Transverse colon (tissue), 4 donors: ENCODE measurements at regions not wholly inside any gene's neighbourhood (a gene's known extent, or its start where the extent isn't known, plus 50 kb on each side); places are given as distances from the start of the nearest gene placed in this dataset.

Source experiments
- DNase-seq: peaks from one replicate; pipeline ENCODE4 v3.0.0-alpha.2; 2019
- H3K27ac ChIP-seq, 4 donors: fragments of 200-600 bp; sonication (generic); 2 replicates each; pipeline ENCODE4 v1.5.1; 2016 to 2018; ENCODE audit warnings: inconsistent platforms in 4 of 4
- H3K27me3 ChIP-seq: fragments of 200-600 bp; sonication (generic); 2 replicates; pipeline ENCODE4 v1.5.1; 2017; ENCODE audit warnings: inconsistent platforms
- H3K36me3 ChIP-seq, 4 donors: fragments of 200-600 bp; sonication (generic); 2 replicates each; pipeline ENCODE4 v1.5.1; 2017 to 2019; ENCODE audit warnings: inconsistent platforms in 4 of 4
- H3K4me1 ChIP-seq, 4 donors: fragments of 200-600 bp; sonication (generic); 2 replicates each; pipeline ENCODE4 v1.5.1; 2017 to 2020; ENCODE audit warnings: inconsistent platforms in 4 of 4
- H3K4me3 ChIP-seq, 4 donors: fragments of 200-600 bp; sonication (generic); 1 replicate in 1 of 4; 2 replicates in 3 of 4; pipeline versions ENCODE4 v1.5.1 to v1.6.1; 2017 to 2019; ENCODE audit warnings: inconsistent platforms in 4 of 4
- H3K9me3 ChIP-seq, 2 donors: fragments of 200-600 bp; sonication (generic); 2 replicates each; pipeline ENCODE4 v1.5.1; 2017 to 2019; ENCODE audit warnings: inconsistent platforms in 2 of 2
- EP300 ChIP-seq: sonication (generic); formaldehyde crosslinking; IDR thresholded peaks from one replicate; pipeline ENCODE4 v1.6.1; 2017; ENCODE audit warnings: antibody characterized with exemption, low read depth
- POLR2A ChIP-seq: fragments of 450-650 bp; IDR thresholded peaks from one replicate; pipeline ENCODE4 v1.6.1; 2016; ENCODE audit warnings: antibody characterized with exemption, mild to moderate bottlenecking, moderate library complexity
- POLR2AphosphoS5 ChIP-seq, 3 donors: sonication (generic); formaldehyde crosslinking; IDR thresholded peaks; one replicate each; pipeline ENCODE4 v1.6.1; 2016; ENCODE audit warnings: antibody characterized with exemption in 3 of 3
- WGBS, 2 donors: methylation state at CpG; one replicate each; pipeline ENCODE4 v1.1.5; 2018; ENCODE audit warnings: low coverage in 1 of 2; 5-methylcytosine and 5-hydroxymethylcytosine counted together
- in situ Hi-C, 4 donors: fragments of 200-750 bp; cut with MboI; loops; one replicate each; pipeline versions ENCODE4 v1.15.0 to v1.15.1; 2017; ENCODE audit warnings: low sequenced_read_pairs in 3 of 4, low pct_ligation_motif_present in 1 of 4, low pct_unique_long_range_greater_than_20kb in 1 of 4
- intact Hi-C: fragments of 100-400 bp; cut with DNase I; formaldehyde crosslinking; loops from one replicate; pipeline ENCODE4 v1.15.1; 2023; ENCODE audit warnings: low total_unique reads
- TF ChIP-seq, protein P1 (sequence below), 5 experiments: fragments of 200-600 bp in 3 of 5; fragments of 450-650 bp in 2 of 5; sonication (generic) in 3 of 5; IDR thresholded peaks; 1 replicate in 2 of 5; 2 replicates in 3 of 5; pipeline ENCODE4 v1.5.1; 2016 to 2017; ENCODE audit warnings: antibody characterized with exemption in 5 of 5, inconsistent platforms in 3 of 5, mild to moderate bottlenecking in 2 of 5, moderate library complexity in 1 of 5

DNA sequence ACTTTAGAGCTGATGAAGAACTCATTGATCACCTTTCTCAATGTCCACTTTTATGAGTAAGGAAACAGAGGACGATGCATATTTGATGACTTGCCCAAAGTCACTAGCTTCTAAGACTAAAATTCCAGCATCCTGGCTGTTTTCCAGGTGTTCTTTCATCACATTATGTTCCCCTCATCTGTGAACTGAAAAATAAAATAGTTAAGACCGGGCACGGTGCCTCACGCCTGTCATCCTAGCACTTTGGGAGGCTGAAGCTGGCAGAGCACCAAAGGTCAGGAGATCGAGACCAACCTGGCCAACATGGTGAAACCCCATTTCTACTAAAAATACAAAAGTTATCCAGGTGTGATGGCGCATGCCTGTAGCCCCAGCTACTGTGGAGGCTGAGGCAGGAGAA is 297.5 kb downstream of the DUSP10 start:
- in situ Hi-C loops (loop anchor here in 2 of 4 donors (25.0 kb wide), 2 partner anchors 557 to 632 kb away; partner anchors contain the start of gene HLX (in 1 of the 2)), intact Hi-C loops (no loop called here)
- H3K27ac ChIP-seq, result no peak overlapping the region
- TF ChIP-seq POLR2A (no peak), POLR2AphosphoS5 (IDR thresholded peaks at IDR 0.05) (no peak), EP300 (no peak)
- TF ChIP-seq, protein P1, sequence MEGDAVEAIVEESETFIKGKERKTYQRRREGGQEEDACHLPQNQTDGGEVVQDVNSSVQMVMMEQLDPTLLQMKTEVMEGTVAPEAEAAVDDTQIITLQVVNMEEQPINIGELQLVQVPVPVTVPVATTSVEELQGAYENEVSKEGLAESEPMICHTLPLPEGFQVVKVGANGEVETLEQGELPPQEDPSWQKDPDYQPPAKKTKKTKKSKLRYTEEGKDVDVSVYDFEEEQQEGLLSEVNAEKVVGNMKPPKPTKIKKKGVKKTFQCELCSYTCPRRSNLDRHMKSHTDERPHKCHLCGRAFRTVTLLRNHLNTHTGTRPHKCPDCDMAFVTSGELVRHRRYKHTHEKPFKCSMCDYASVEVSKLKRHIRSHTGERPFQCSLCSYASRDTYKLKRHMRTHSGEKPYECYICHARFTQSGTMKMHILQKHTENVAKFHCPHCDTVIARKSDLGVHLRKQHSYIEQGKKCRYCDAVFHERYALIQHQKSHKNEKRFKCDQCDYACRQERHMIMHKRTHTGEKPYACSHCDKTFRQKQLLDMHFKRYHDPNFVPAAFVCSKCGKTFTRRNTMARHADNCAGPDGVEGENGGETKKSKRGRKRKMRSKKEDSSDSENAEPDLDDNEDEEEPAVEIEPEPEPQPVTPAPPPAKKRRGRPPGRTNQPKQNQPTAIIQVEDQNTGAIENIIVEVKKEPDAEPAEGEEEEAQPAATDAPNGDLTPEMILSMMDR (IDR thresholded peaks at IDR 0.05), result no peak
- WGBS, 2 donors, result 69 to 81% methylated on average over 6 of the region's 6 CpGs
- no peaks in the 10 kb centered on the region for H3K36me3 ChIP-seq
- H3K27me3 ChIP-seq, result no peaks in the 10 kb centered on the region
- no peak overlapping the region for H3K4me3 ChIP-seq
- no peak for DNase-seq
- no peaks in the 10 kb centered on the region for H3K9me3 ChIP-seq
- H3K4me1 ChIP-seq, result peaks cover 3 to 16% (median 10%) of the 10 kb centered on the region in 4 donors

DNA sequence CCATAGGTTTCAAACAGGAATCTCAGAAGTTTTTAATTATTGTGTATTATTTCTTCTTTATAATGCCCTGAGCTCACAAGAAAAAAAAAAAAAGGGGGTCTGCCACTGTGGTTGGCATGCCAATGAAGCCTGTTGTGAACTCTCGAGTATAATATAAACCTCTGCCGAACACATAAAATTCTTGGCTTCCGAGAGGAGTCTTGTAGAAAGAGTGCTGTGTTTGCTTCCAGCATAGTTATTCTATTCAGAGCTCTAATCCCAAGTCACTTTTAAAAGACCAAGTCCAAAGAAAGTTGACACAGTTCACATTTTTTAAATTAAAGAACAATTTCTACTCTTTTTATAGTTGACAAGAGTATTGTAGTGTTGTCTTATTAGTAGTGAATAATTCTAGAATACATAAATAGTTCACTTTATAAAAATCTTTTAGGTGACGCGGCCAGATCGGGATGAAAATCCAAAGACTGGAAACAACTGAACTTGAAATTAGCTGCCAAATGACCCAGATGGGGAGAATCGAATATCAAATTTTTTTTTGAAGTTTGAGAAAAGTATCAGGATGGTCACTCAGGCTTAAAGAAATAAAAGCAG is 293.2 kb downstream of the DUSP10 start:
- no peak for TF ChIP-seq POLR2A
- no peak for TF ChIP-seq EP300
- TF ChIP-seq, protein P1 (IDR thresholded peaks at IDR 0.05), result no peak
- TF ChIP-seq POLR2AphosphoS5 (IDR thresholded peaks at IDR 0.05), result no peak
- in situ Hi-C loops (loop anchor here in 2 of 4 donors (25.0 kb wide), 2 partner anchors 561 to 636 kb away; partner anchors contain the start of gene HLX (in 1 of the 2)), intact Hi-C loops (no loop called here)
- H3K27me3 ChIP-seq, result no peaks in the 10 kb centered on the region
- H3K36me3 ChIP-seq, result no peaks in the 10 kb centered on the region
- no peak for DNase-seq
- peaks cover 0 to 4% (median 0%) of the 10 kb centered on the region in 4 donors for H3K4me1 ChIP-seq
- H3K9me3 ChIP-seq, result no peaks in the 10 kb centered on the region
- no peak overlapping the region for H3K4me3 ChIP-seq
- WGBS, 2 donors, result 60 to 70% methylated on average over 7 of the region's 7 CpGs
- H3K27ac ChIP-seq, result peak overlapping the region; percentile 16 to 61 (median 36)

DNA sequence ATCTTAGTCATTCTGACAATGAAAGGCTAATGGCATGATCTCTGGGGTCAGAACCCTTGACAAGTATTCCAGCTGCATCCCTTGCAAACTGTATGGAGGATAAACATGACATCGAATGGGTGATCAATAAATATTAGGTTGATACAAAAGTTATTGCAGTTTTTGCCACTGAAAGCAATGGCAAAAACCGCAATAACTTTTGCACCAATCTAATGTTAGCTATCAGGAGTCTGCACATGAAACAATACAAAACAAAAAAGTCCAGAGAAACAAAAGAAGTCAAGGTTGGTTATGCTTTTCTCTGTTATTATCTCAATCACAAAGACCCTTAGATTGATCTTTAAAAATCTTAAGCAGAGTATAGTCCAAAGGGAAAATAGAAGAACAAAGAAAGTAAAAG is 292.7 kb downstream of the DUSP10 start:
- 70 to 78% methylated on average over 2 of the region's 2 CpGs for WGBS, 2 donors
- H3K36me3 ChIP-seq, result no peaks in the 10 kb centered on the region
- DNase-seq, result no peak
- H3K4me1 ChIP-seq, result peaks cover 0 to 4% (median 0%) of the 10 kb centered on the region in 4 donors
- TF ChIP-seq, protein P1 (IDR thresholded peaks at IDR 0.05), result no peak
- no peak for TF ChIP-seq EP300
- no peak for TF ChIP-seq POLR2AphosphoS5 (IDR thresholded peaks at IDR 0.05)
- TF ChIP-seq POLR2A, result no peak
- H3K27me3 ChIP-seq, result no peaks in the 10 kb centered on the region
- intact Hi-C loops, result no loop called here
- no peaks in the 10 kb centered on the region for H3K9me3 ChIP-seq
- in situ Hi-C loops, result loop anchor here in 2 of 4 donors (25.0 kb wide), 2 partner anchors 562 to 637 kb away; partner anchors contain the start of gene HLX (in 1 of the 2)
- no peak overlapping the region for H3K4me3 ChIP-seq
- H3K27ac ChIP-seq, result peak overlapping the region; percentile 16 to 61 (median 36)

DNA sequence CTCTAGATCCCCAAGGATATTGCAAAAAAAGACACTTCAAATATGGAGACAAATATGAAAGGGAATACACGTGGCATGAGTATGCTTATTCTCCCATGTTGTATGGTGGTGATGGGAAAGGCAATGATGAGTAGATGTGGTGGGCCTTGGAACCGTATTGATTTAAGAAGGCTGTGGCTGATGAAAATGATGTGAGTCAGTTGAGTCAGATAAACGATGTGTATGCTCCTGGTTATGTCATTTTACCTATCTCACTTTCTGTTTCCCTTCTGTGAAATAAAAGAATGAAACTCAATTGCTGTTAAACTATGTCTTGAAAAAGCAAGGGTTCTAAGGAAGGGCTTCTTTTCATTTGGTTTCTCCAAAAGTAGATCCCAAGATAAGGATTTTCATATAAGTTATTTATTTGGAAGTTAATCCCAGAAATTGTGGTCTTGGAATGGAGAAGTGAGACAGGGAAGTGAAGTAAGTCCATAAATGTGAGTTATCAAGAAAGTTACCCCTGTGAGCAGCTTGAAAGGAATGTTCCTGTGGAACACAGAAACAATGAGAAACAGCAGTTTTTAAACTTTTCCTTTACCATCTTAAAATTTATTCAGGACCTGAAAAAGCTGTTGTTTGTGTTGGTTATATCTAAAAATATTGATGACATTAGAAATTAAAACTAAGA is 292.0 kb downstream of the DUSP10 start:
- DNase-seq, result no peak
- no peak overlapping the region for H3K27ac ChIP-seq
- H3K9me3 ChIP-seq, result no peaks in the 10 kb centered on the region
- intact Hi-C loops, result loop anchor here (10.0 kb wide), 1 partner anchor 295 kb away; the partner anchor contains the start of gene DUSP10
- no peaks in the 10 kb centered on the region for H3K36me3 ChIP-seq
- no peak overlapping the region for H3K4me3 ChIP-seq
- in situ Hi-C loops, result loop anchor here in 2 of 4 donors (25.0 kb wide), 2 partner anchors 563 to 638 kb away; partner anchors contain the start of gene HLX (in 1 of the 2)
- peaks cover 0 to 4% (median 0%) of the 10 kb centered on the region in 4 donors for H3K4me1 ChIP-seq
- TF ChIP-seq, protein P1 (IDR thresholded peaks at IDR 0.05), result no peak
- TF ChIP-seq POLR2AphosphoS5 (IDR thresholded peaks at IDR 0.05) (no peak), EP300 (no peak), POLR2A (no peak)
- H3K27me3 ChIP-seq, result no peaks in the 10 kb centered on the region
- WGBS, 2 donors, result 60 to 76% methylated on average over 2 to 3 of the region's 3 CpGs
